ENCODE measurements at regions not wholly inside any gene's neighbourhood (a gene's known extent, or its start where the extent isn't known, plus 50 kb on each side); places are given as distances from the start of the nearest gene placed in this dataset.

GRCh38 chrX:138006180-138006579 is 440.3 kb downstream of the ZIC3 start:
- TF ChIP-seq Cebpa-rat (IDR thresholded peaks at IDR 0.05), result no peak
- Histone ChIP-seq H3K4me3 (no peak overlapping the region), H3K27me3 (peaks cover 78% of the 10 kb centered on the region), H3K9ac (no peak overlapping the region), H3K27ac (no peak overlapping the region), H3K36me3 (no peaks in the 10 kb centered on the region), H3K4me1 (no peaks in the 10 kb centered on the region), H3K9me3 (no peaks in the 10 kb centered on the region), H4K20me1 (no peaks in the 10 kb centered on the region; the same call in 1 of the 2 replicates), H3K4me2 (no peak overlapping the region)

DNA sequence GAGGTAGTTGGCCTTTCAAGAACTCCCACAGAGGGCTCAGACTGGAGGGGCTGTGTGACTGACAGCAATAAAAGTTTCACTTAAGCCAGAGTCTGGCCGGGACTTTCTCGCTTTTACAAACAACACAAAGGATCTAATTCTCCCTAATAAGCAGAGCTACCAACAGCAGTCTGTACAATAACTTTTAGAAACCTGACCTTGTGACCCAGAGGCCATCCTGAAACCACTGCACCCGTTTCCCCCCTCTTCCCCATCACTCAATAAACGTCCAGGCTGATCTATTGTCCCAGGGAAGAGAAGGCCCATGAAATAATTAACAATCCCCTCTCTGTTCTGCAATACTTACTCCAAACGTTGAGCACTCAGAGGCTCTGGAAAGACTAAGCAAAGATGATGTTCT is 442.4 kb downstream of the ZIC3 start:
- Histone ChIP-seq H3K36me3 (no peaks in the 10 kb centered on the region), H3K27me3 (peaks cover 77% of the 10 kb centered on the region), H3K4me3 (no peak overlapping the region), H3K9ac (no peak overlapping the region), H3K27ac (no peak overlapping the region), H3K9me3 (no peaks in the 10 kb centered on the region), H4K20me1 (no peaks in the 10 kb centered on the region; the same call in 1 of the 2 replicates), H3K4me1 (no peaks in the 10 kb centered on the region), H3K4me2 (no peak overlapping the region)
- TF ChIP-seq Cebpa-rat (IDR thresholded peaks at IDR 0.05), result no peak

DNA sequence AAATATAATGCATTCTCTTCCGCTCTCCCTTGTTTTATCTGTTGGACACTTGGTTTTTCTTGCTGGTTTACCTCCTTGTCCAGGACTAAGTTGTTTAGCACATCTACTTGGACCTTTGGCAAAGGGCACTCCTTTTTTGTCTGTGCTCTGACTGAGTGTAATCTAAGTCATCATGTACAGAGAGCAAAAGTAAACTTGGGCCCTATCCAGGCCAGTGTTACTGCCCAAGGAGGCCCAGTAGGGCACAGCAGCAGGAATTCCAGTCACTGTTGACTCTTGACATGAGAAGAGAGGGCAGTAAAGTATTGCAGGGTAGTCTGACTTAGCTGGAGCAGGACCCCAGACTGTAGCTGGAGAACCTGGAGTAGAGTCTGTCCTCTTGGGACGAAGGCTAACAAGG is 445.5 kb downstream of the ZIC3 start:
- no peak for TF ChIP-seq Cebpa-rat (IDR thresholded peaks at IDR 0.05)
- H3K4me2 ChIP-seq, result no peak overlapping the region
- H3K27me3 ChIP-seq, result peaks cover 70% of the 10 kb centered on the region
- H3K36me3 ChIP-seq, result no peaks in the 10 kb centered on the region
- no peak overlapping the region for H3K4me3 ChIP-seq
- no peak overlapping the region for H3K9ac ChIP-seq
- H4K20me1 ChIP-seq, result no peaks in the 10 kb centered on the region
- H3K4me1 ChIP-seq, result no peaks in the 10 kb centered on the region
- H3K9me3 ChIP-seq, result no peaks in the 10 kb centered on the region
- no peak overlapping the region for H3K27ac ChIP-seq

DNA sequence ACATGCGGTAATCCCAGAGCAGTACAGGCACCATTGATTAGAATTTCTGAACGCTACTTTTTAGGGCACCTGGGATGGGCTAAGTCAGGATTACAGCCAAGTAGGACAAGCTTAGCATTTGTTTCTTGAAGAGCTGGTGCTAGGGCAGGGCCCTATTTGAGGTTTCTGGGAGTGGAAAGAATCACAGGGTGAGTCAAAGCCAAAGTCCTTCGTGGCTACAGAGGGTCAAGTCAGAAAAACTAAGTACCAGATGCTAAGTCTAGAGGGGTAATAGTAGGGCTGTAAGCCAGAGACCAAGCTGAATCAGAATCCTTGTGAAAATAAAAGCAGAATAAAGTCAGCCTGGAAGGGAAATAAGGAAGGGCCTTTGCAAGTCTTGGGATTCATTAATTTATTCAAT is 448.6 kb downstream of the ZIC3 start:
- Histone ChIP-seq H4K20me1 (no peaks in the 10 kb centered on the region), H3K4me1 (no peaks in the 10 kb centered on the region), H3K4me2 (no peak overlapping the region), H3K27ac (no peak overlapping the region), H3K9me3 (no peaks in the 10 kb centered on the region), H3K4me3 (no peak overlapping the region), H3K9ac (no peak overlapping the region), H3K36me3 (no peaks in the 10 kb centered on the region), H3K27me3 (peaks cover 72% of the 10 kb centered on the region)
- TF ChIP-seq Cebpa-rat (IDR thresholded peaks at IDR 0.05), result no peak

GRCh38 chrX:138018145-138018799 is 452.3 kb downstream of the ZIC3 start:
- Histone ChIP-seq H4K20me1 (no peaks in the 10 kb centered on the region), H3K4me3 (no peak overlapping the region), H3K36me3 (no peaks in the 10 kb centered on the region), H3K4me2 (no peak overlapping the region), H3K27ac (no peak overlapping the region), H3K27me3 (peaks cover 86% of the 10 kb centered on the region), H3K9me3 (no peaks in the 10 kb centered on the region), H3K9ac (no peak overlapping the region), H3K4me1 (no peaks in the 10 kb centered on the region)
- TF ChIP-seq Cebpa-rat (IDR thresholded peaks at IDR 0.05), result no peak

- H3K27ac ChIP-seq, result no peak overlapping the region
- H3K4me3 ChIP-seq, result no peak overlapping the region
- H3K27me3 ChIP-seq, result peaks cover 92% of the 10 kb centered on the region
- no peaks in the 10 kb centered on the region for H3K4me1 ChIP-seq
- TF ChIP-seq Cebpa-rat (IDR thresholded peaks at IDR 0.05), result no peak
- no peak overlapping the region for H3K4me2 ChIP-seq
- H3K9ac ChIP-seq, result no peak overlapping the region
- H3K9me3 ChIP-seq, result no peaks in the 10 kb centered on the region
- no peaks in the 10 kb centered on the region for H4K20me1 ChIP-seq
- no peaks in the 10 kb centered on the region for H3K36me3 ChIP-seq
Measured at GRCh38 chrX:138020941-138021340, 455.0 kb downstream of the ZIC3 start.

DNA sequence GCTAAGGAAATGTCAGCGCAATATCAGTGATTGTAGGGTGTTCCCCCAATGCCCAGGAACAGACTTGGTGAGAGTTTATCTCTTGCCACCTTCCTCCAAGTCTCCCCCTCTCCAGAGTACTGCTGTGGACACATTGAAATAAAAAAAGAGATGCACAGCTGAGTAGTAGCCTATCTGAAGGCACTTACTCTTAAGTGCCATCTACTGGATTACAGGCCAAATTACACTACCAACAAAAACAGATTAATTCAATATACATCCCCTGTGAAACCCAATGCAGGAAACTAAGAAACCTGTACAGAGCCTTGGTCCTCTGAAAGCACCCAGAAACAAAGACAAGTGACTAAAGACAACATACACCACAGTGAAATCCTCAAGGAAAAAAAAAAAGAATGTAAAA is 460.3 kb downstream of the ZIC3 start:
- H3K27ac ChIP-seq, result no peak overlapping the region
- H3K4me1 ChIP-seq, result no peaks in the 10 kb centered on the region
- H3K36me3 ChIP-seq, result no peaks in the 10 kb centered on the region
- H3K4me3 ChIP-seq, result no peak overlapping the region
- no peaks in the 10 kb centered on the region for H3K9me3 ChIP-seq
- peaks cover 90% of the 10 kb centered on the region for H3K27me3 ChIP-seq
- H3K4me2 ChIP-seq, result no peak overlapping the region
- no peak overlapping the region for H3K9ac ChIP-seq
- no peaks in the 10 kb centered on the region for H4K20me1 ChIP-seq
- TF ChIP-seq Cebpa-rat (IDR thresholded peaks at IDR 0.05), result no peak

DNA sequence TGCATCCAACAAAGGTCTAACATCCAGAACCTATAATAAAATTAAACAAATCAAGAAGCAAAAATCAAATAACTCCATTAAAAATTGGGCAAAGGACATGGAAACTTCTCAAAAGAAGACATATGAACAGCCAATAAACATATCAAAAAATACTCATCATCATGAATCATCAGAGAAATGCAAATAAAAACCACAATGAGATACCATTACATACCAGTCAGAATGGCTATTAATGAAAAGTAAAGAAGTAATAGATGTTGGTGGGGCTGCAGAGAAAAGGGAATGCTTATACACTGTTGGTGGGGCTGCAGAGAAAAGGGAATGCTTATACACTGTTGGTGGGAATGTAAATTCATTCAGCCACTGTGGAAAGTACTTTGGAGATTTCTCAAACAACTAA is 465.8 kb downstream of the ZIC3 start:
- no peaks in the 10 kb centered on the region for H3K36me3 ChIP-seq
- H3K4me1 ChIP-seq, result no peaks in the 10 kb centered on the region
- no peak overlapping the region for H3K9ac ChIP-seq
- H3K4me2 ChIP-seq, result no peak overlapping the region
- no peak overlapping the region for H3K27ac ChIP-seq
- no peak for TF ChIP-seq Cebpa-rat (IDR thresholded peaks at IDR 0.05)
- no peak overlapping the region for H3K4me3 ChIP-seq
- H3K27me3 ChIP-seq, result peaks cover 78% of the 10 kb centered on the region
- H4K20me1 ChIP-seq, result no peaks in the 10 kb centered on the region
- no peaks in the 10 kb centered on the region for H3K9me3 ChIP-seq

DNA sequence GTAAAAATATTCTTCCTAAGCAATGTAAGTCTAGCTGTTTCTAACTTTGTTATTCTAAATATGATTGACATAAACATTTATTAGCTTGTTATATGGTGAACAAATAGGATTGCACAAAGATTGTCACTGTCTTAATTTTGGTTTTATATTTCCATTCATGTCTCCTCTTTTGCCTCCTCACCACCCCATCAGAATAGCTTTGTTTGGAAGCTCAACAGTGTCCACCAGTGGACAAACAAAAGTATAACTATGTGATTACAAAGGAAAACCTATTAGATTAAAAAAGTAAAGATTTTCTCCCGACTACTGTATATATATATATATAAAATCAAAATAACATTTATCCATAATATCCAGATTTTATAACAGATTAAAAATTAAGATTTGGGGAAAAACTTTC is 468.2 kb downstream of the ZIC3 start:
- peaks cover 76% of the 10 kb centered on the region for H3K27me3 ChIP-seq
- H3K4me1 ChIP-seq, result no peaks in the 10 kb centered on the region
- no peak overlapping the region for H3K27ac ChIP-seq
- H3K36me3 ChIP-seq, result no peaks in the 10 kb centered on the region
- no peak overlapping the region for H3K4me3 ChIP-seq
- no peak overlapping the region for H3K4me2 ChIP-seq
- no peaks in the 10 kb centered on the region; the same call in 1 of the 2 replicates for H4K20me1 ChIP-seq
- TF ChIP-seq Cebpa-rat (IDR thresholded peaks at IDR 0.05), result no peak
- no peak overlapping the region for H3K9ac ChIP-seq
- H3K9me3 ChIP-seq, result no peaks in the 10 kb centered on the region

DNA sequence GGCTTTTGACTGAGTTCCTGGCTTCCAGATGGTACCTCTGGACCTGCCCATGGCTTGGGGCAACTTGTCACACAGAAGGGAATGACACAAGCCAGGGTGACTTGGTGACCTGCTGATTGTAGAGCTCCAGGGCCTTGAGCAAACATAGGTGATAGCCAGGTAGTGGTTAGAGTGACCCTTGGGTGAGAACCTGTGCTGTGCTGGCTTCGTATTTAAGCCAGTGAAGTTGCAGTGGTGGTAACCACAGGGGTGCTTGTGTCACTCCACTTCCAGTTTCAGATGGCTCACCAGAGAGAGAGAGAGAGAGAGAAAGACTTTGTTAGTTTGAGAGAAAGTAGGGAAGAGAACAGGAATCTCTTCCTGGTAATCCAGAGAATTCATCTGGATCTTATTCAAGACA is 471.6 kb downstream of the ZIC3 start:
- H3K27me3 ChIP-seq, result peaks cover 55% of the 10 kb centered on the region
- no peak overlapping the region for H3K4me2 ChIP-seq
- H3K9ac ChIP-seq, result no peak overlapping the region
- H3K27ac ChIP-seq, result no peak overlapping the region
- H4K20me1 ChIP-seq, result no peaks in the 10 kb centered on the region; the same call in 1 of the 2 replicates
- H3K36me3 ChIP-seq, result no peaks in the 10 kb centered on the region
- peaks cover 21% of the 10 kb centered on the region for H3K9me3 ChIP-seq
- H3K4me3 ChIP-seq, result no peak overlapping the region
- no peak for TF ChIP-seq Cebpa-rat (IDR thresholded peaks at IDR 0.05)
- H3K4me1 ChIP-seq, result no peaks in the 10 kb centered on the region

DNA sequence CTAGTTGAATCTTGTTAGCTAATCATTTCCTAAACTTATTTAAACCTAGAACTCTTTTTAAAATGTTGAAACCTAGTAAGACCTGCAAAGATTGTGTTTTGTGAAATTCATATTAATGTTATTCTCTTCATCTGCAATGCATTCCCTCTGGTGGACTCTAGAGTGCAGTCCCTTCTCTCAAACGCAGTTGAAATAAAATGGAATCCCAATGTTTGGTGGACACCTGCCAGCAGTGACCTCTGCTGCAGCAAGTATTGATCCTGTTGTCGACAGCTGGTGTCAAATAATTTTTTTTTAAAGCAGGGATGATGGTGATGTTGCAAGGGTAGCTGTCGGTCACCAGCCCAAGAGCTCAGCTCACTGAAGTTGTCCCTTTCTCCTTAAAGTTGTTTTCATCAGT is 492.0 kb downstream of the ZIC3 start:
- no peaks in the 10 kb centered on the region for H3K36me3 ChIP-seq
- H4K20me1 ChIP-seq, result no peaks in the 10 kb centered on the region
- H3K4me3 ChIP-seq, result no peak overlapping the region
- H3K4me2 ChIP-seq, result no peak overlapping the region
- no peaks in the 10 kb centered on the region for H3K9me3 ChIP-seq
- no peak overlapping the region for H3K9ac ChIP-seq
- H3K27me3 ChIP-seq, result peaks cover 69% of the 10 kb centered on the region
- H3K4me1 ChIP-seq, result no peaks in the 10 kb centered on the region
- TF ChIP-seq Cebpa-rat (IDR thresholded peaks at IDR 0.05), result no peak
- no peak overlapping the region for H3K27ac ChIP-seq

Data from BLaER1 (cell line).